ENCODE measurements at regions not wholly inside any gene's neighbourhood (a gene's known extent, or its start where the extent isn't known, plus 50 kb on each side); places are given as distances from the start of the nearest gene placed in this dataset.

DNA sequence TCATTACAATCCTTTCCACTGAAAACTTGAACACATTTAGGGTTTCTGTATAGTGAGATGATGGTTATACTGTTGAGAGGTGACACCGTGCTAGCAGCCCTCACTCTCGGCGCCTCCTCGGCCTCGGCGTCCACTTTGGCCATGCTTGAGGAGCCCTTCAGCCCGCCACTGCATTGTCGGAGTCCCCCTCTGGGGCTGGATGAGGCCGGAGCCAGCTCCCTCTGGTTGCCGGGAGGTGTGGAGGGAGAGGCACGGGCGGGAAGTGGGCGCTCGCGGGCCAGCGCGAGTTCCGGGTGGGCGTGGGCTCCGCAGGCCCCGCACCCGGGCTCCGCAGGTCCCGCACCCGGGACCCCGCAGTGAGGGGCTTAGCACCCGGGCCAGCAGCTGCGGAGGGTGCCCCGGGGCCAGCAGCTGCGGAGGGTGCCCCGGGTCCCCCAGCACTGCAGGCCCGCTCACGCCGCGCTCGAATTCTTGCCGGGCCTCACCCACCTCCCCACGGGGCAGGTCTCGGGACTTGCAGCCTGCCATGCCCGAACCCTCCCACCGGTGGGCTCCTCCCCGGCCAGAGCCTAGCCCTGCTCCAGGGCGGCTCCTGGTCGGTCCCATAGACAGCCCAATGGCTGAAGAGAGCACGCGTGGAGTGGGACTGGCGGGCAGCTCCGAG lies 145.9 kb upstream of the ZNF608 start:
- TF ChIP-seq YY1 (IDR thresholded peaks at IDR 0.05; ENCODE audit: insufficient read depth, insufficient read length) (no peak), ZNF274 (IDR thresholded peaks at IDR 0.05; ENCODE audit: low read depth, low read length) (no peak), SUZ12 (IDR thresholded peaks at IDR 0.05; ENCODE audit: extremely low read depth, insufficient read depth, insufficient read length) (no peak)
